Thyroid gland (tissue), 4 donors: ENCODE measurements at regions not wholly inside any gene's neighbourhood (a gene's known extent, or its start where the extent isn't known, plus 50 kb on each side); places are given as distances from the start of the nearest gene placed in this dataset.

Experiments
- POLR2A ChIP-seq, 2 donors: fragments of 450-650 bp; IDR thresholded peaks; one replicate each; pipeline ENCODE4 v1.6.1; 2017; ENCODE audit warnings: antibody characterized with exemption in 2 of 2, mild to moderate bottlenecking in 2 of 2, moderate library complexity in 1 of 2
- TF ChIP-seq, protein P1 (sequence below), 6 experiments: fragments of 200-600 bp in 3 of 6; fragments of 450-650 bp in 3 of 6; sonication (generic) in 3 of 6; IDR thresholded peaks; one replicate each; pipeline ENCODE4 v1.5.1; 2016 to 2019; ENCODE audit warnings: antibody characterized with exemption in 6 of 6, mild to moderate bottlenecking in 2 of 6, inconsistent platforms in 1 of 6, moderate library complexity in 1 of 6

DNA sequence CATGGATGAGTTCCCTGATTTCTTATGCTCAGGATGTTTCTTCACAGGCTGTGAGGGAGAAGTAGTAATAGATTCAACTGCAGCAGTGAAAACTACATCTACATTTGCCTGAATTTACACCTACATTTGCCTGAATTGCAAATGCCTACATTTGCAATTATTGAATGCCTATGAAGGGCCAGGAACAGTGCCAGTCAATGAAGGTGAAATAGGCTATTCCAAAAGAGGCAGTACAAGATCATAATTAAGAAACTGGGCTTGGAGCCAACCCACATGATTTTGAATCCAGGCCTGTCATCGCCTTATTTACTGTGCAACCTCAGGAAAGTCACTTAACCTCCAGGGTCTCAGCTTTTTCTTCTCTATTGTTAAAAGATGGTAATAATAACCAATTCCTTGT lies 1353.3 kb downstream of the FAM181B start:
- TF ChIP-seq, protein P1, sequence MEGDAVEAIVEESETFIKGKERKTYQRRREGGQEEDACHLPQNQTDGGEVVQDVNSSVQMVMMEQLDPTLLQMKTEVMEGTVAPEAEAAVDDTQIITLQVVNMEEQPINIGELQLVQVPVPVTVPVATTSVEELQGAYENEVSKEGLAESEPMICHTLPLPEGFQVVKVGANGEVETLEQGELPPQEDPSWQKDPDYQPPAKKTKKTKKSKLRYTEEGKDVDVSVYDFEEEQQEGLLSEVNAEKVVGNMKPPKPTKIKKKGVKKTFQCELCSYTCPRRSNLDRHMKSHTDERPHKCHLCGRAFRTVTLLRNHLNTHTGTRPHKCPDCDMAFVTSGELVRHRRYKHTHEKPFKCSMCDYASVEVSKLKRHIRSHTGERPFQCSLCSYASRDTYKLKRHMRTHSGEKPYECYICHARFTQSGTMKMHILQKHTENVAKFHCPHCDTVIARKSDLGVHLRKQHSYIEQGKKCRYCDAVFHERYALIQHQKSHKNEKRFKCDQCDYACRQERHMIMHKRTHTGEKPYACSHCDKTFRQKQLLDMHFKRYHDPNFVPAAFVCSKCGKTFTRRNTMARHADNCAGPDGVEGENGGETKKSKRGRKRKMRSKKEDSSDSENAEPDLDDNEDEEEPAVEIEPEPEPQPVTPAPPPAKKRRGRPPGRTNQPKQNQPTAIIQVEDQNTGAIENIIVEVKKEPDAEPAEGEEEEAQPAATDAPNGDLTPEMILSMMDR (IDR thresholded peaks at IDR 0.05) = no peak
- no peak for TF ChIP-seq POLR2A (IDR thresholded peaks at IDR 0.05)
